SK-N-MC (cell line): ENCODE measurements at regions not wholly inside any gene's neighbourhood (a gene's known extent, or its start where the extent isn't known, plus 50 kb on each side); places are given as distances from the start of the nearest gene placed in this dataset.

ENCODE experiments used
- DNase-seq: peaks from one replicate; pipeline ENCODE4 v3.0.0-alpha.2; 2011; ENCODE audit warnings: low read depth, low spot score
- H3K27ac ChIP-seq: fragments of 200-600 bp; sonication (generic); 2 replicates; pipeline ENCODE4 v1.5.1; 2016; ENCODE audit warnings: mixed run types
- H3K36me3 ChIP-seq: fragments of 200-600 bp; sonication (generic); 2 replicates; pipeline ENCODE4 v1.6.1; 2017; ENCODE audit warnings: antibody characterized with exemption, low read length, mixed read lengths; ENCODE audit not compliant: insufficient read depth
- H3K4me3 ChIP-seq: fragments of 200-600 bp; sonication (generic); 2 replicates; pipeline ENCODE4 v1.5.1; 2016
- H3K9ac ChIP-seq: fragments of 200-600 bp; sonication (generic); 2 replicates; pipeline ENCODE4 v1.8.0; 2017; ENCODE audit warnings: mixed run types, mixed read lengths; ENCODE audit not compliant: insufficient read length
- H3K9me3 ChIP-seq: fragments of 200-600 bp; sonication (generic); 2 replicates; pipeline ENCODE4 v1.6.1; 2017; ENCODE audit warnings: low read depth, mild to moderate bottlenecking, antibody characterized with exemption, low read length, moderate library complexity, mixed read lengths
- EZH2 ChIP-seq: fragments of 200-600 bp; sonication (generic); IDR thresholded peaks from one replicate; pipeline ENCODE4 v1.6.1; 2017; ENCODE audit warnings: antibody characterized with exemption
- FOXP2 ChIP-seq: optimal IDR thresholded peaks from 2 replicates; pipeline ENCODE3; 2011; ENCODE audit warnings: mild to moderate bottlenecking, moderate library complexity; ENCODE audit not compliant: insufficient read depth; ENCODE audit errors: extremely low read length, control extremely low read depth
- POLR2AphosphoS5 ChIP-seq: IDR thresholded peaks from 2 replicates; pipeline ENCODE4 v1.6.1; 2012; ENCODE audit warnings: mild to moderate bottlenecking, low read depth, low read length, borderline replicate concordance

- no peak for DNase-seq
- no peak overlapping the region for H3K4me3 ChIP-seq
- H3K9me3 ChIP-seq: no peaks in the 10 kb centered on the region
- no peak for TF ChIP-seq EZH2
- no peak for TF ChIP-seq POLR2AphosphoS5
- no peak for TF ChIP-seq FOXP2
- H3K27ac ChIP-seq: no peak overlapping the region
- no peaks in the 10 kb centered on the region for H3K36me3 ChIP-seq
- no peak overlapping the region for H3K9ac ChIP-seq
Observed at GRCh38 chr19:31572102-31572975, 223.1 kb upstream of the TSHZ3 start.

- Histone ChIP-seq H3K36me3 (no peaks in the 10 kb centered on the region), H3K27ac (no peak overlapping the region), H3K4me3 (no peak overlapping the region), H3K9ac (no peak overlapping the region), H3K9me3 (no peaks in the 10 kb centered on the region)
- DNase-seq: no peak
- TF ChIP-seq EZH2 (no peak), FOXP2 (no peak), POLR2AphosphoS5 (no peak)
Observed at GRCh38 chr19:31572976-31573298, 223.7 kb upstream of the TSHZ3 start.

DNA sequence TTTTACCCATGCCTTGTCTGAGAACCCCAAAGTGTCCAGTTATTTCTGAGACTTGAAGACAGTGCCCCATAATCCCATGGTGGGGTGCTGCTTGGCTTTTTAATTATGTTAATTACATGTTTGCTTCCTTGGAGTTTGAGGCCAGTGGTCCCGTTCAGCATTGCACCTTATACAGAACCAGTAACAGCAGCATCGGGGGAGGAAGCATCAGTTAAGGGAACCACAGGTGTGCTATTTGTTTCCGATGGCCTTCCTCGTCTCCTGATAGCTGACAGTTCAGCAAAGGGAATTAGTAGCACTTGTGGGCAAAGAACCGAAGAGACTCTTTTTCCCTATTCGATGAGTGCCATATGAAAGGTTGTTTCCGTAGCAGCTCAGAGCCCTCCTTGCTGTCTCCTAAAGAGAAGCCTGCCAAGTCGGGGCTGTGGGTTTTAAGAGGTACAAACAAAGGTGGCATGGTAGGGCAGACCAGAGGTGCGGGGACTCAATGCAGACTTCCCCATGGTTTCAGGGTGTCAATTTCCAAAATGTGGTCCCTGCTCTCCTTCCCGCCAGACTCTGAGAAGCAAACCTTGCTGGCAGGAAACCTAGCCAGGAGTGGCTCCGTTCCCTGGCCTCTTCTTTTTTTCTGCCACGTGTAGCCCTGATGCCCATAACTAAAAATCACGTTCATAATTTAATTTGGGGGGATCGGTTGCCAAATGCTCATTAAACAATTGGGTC, 225.2 kb upstream of the TSHZ3 start:
- Histone ChIP-seq H3K4me3 (no peak overlapping the region), H3K9me3 (no peaks in the 10 kb centered on the region), H3K9ac (no peak overlapping the region), H3K36me3 (no peaks in the 10 kb centered on the region), H3K27ac (no peak overlapping the region)
- no peak for DNase-seq
- TF ChIP-seq FOXP2 (no peak), POLR2AphosphoS5 (no peak), EZH2 (no peak)

GRCh38 chr19:31575846-31576335, 226.7 kb upstream of the TSHZ3 start:
- H3K27ac ChIP-seq: no peak overlapping the region
- no peak for TF ChIP-seq EZH2
- no peak for TF ChIP-seq POLR2AphosphoS5
- no peak for TF ChIP-seq FOXP2
- DNase-seq: no peak

GRCh38 chr19:31578326-31578725, 229.1 kb upstream of the TSHZ3 start:
- no peaks in the 10 kb centered on the region for H3K36me3 ChIP-seq
- no peak for DNase-seq

More at GRCh38 chr19:31575846-31576335, 226.7 kb upstream of the TSHZ3 start:
- no peak overlapping the region for H3K9ac ChIP-seq
- no peaks in the 10 kb centered on the region for H3K36me3 ChIP-seq
- H3K4me3 ChIP-seq: no peak overlapping the region
- no peaks in the 10 kb centered on the region for H3K9me3 ChIP-seq

DNA sequence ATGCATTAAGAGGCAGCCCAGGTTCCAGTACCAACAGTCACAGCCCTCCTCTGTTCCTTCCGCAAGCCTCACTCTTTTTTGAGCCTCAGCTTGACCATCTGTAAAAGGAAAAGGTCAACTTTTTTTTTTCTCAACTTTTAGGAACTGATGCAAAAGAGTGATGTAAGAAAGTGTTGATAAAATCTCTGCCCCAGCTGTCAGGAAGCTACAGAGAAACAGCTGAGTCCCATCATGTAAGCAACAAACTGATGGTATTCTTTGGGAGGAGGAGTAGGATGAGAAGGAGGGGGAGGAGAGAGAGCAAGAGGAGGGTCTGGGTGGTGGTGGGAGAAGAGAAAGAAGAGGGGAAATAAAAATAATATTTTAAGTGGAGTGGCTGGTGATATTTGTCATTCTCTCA, 233.9 kb upstream of the TSHZ3 start:
- no peak overlapping the region for H3K4me3 ChIP-seq
- TF ChIP-seq POLR2AphosphoS5 (no peak), EZH2 (no peak), FOXP2 (no peak)
- H3K36me3 ChIP-seq: no peaks in the 10 kb centered on the region
- no peak overlapping the region for H3K9ac ChIP-seq
- no peaks in the 10 kb centered on the region for H3K9me3 ChIP-seq
- no peak overlapping the region for H3K27ac ChIP-seq
- DNase-seq: no peak

More at GRCh38 chr19:31578326-31578725, 229.1 kb upstream of the TSHZ3 start:
- Histone ChIP-seq H3K27ac (no peak overlapping the region), H3K9me3 (no peaks in the 10 kb centered on the region), H3K4me3 (no peak overlapping the region), H3K9ac (no peak overlapping the region)
- TF ChIP-seq EZH2: no peak

DNA sequence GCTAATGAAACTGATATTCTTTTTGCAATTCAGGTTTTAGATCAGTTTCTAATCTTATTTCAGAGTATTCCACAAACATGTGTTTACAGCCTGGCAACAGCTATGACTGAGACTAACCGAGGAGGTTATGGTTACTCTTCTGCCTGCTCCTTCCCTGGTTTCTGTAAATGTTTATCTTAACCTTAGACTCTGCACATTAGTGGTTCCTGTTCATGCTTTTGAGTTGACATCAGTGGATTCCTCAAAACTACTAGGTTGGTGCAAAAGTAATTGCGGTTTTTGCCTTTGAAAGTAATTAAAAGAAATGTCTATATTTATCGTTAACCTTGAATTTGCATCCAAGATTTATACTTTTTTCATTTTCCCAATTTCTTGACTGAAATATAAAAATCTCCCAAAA, 237.0 kb upstream of the TSHZ3 start:
- Histone ChIP-seq H3K27ac (no peak overlapping the region), H3K4me3 (no peak overlapping the region), H3K9ac (no peak overlapping the region), H3K36me3 (no peaks in the 10 kb centered on the region), H3K9me3 (no peaks in the 10 kb centered on the region)
- no peak for DNase-seq
- no peak for TF ChIP-seq FOXP2
- TF ChIP-seq POLR2AphosphoS5: no peak
- TF ChIP-seq EZH2: no peak

DNA sequence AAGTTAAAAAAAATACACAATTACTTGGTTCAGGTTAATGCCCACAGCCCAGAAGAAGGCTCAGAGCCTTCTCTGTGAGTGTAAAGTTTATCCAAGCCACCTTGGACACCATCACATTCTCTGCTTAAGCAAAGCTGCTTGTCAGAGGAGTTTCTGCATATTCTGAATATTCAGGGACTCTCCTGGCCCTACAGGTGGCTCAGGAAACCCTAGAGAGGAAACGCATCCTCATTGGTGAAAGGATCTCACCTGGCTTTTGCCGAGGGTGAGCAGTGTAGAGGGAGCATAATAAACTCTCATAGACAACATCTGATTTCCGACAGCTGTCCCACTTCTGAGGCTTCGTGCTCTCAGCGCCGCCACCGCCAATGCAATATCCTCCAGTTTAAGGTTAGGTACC, 239.9 kb upstream of the TSHZ3 start:
- H3K9ac ChIP-seq: no peak overlapping the region
- no peaks in the 10 kb centered on the region for H3K36me3 ChIP-seq
- no peak overlapping the region for H3K4me3 ChIP-seq
- no peak for DNase-seq
- no peaks in the 10 kb centered on the region for H3K9me3 ChIP-seq
- TF ChIP-seq POLR2AphosphoS5 (no peak), EZH2 (no peak), FOXP2 (no peak)
- no peak overlapping the region for H3K27ac ChIP-seq

DNA sequence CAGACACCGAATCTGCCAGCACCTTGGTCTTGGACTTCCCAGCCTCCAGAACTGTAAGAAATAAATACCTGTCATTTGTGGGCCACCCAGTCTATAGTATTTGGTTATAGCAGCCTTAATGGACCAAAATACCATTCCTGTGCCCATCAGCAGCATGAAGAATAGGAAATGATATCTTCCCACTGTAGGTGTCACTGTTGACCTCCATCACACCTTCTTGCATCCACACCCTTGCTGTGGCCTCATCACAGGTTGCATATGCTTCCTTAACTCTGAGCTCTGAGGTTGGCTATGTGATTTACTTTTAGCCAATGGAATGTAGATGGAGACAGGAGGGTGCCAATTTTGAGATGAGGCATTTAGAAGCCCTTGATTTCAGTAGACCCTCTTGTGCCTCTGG, 242.0 kb upstream of the TSHZ3 start:
- DNase-seq: no peak
- Histone ChIP-seq H3K36me3 (no peaks in the 10 kb centered on the region), H3K9me3 (no peaks in the 10 kb centered on the region), H3K9ac (no peak overlapping the region), H3K4me3 (no peak overlapping the region), H3K27ac (no peak overlapping the region)
- TF ChIP-seq POLR2AphosphoS5: no peak
